ENCODE measurements at regions not wholly inside any gene's neighbourhood (a gene's known extent, or its start where the extent isn't known, plus 50 kb on each side); places are given as distances from the start of the nearest gene placed in this dataset.

DNA sequence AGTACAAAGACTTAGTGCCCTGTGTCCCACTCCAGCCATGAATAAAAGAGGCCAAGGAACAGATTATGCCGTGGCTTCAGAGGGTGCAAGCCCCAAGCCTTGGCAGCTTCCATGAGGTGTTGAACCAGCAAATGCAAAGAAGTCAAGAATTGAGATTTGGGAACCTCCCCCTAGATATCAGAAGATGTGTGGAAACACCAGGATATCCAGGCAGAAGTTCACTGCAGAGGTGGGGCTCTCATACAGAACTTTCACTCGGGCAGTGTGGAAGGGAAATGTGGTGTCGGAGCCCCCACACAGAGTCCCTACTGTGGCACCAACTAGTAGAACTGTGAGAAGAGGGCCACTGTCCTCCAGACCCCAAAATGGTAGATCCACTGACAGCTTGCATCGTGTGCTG, 2421.4 kb downstream of the PCDH9 start:
- Histone ChIP-seq H3K4me3 (no peak overlapping the region), H3K27ac (no peak overlapping the region), H3K4me1 (replicated peaks) (no peaks in the 10 kb centered on the region), H3K9me3 (no peaks in the 10 kb centered on the region), H3K27me3 (replicated peaks; ENCODE audit: insufficient read depth) (no peaks in the 10 kb centered on the region), H3K36me3 (no peaks in the 10 kb centered on the region)
- no peak for DNase-seq (ENCODE audit: low spot score)
- TF ChIP-seq POLR2AphosphoS5 (IDR thresholded peaks at IDR 0.05) = no peak
- intact Hi-C loops (cut with DNase I) = no loop called here
- 91% methylated on average over 4 of the region's 4 CpGs for WGBS

- H3K36me3 ChIP-seq = no peaks in the 10 kb centered on the region
- no peak overlapping the region for H3K27ac ChIP-seq
- TF ChIP-seq POLR2A (IDR thresholded peaks at IDR 0.05) = no peak
- TF ChIP-seq CTCF (IDR thresholded peaks at IDR 0.05) = no peak
- TF ChIP-seq POLR2AphosphoS5 (IDR thresholded peaks at IDR 0.05) = no peak
- intact Hi-C loops (cut with DNase I) = no loop called here
- no peaks in the 10 kb centered on the region for H3K27me3 ChIP-seq (replicated peaks; ENCODE audit: insufficient read depth)
- no peak for DNase-seq (ENCODE audit: low spot score)
- WGBS = 80% methylated on average over 4 of the region's 4 CpGs
- no peak overlapping the region for H3K4me3 ChIP-seq
- no peaks in the 10 kb centered on the region for H3K9me3 ChIP-seq
- H3K4me1 ChIP-seq (replicated peaks) = no peaks in the 10 kb centered on the region
These were observed 2428.4 kb downstream of the PCDH9 start for GRCh38 chr13:64801768-64802167.

DNA sequence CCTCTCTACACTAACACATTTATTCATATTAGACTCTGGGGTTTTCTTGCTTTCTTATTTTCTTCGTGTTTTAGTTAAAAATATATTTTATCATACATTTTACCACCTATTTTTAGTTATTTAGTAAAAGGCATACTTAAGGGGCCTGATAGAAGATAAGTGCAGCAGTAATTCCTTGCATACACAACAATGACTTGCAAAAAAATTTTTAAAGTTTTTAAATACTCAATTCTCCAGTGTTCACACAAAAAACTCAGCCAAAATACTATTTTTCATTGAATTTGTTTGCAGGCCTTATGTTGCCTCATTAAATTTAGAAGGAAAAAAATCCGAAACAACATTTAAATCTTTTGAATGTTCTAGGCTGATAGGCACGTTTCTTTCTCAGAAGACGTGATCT, 2431.7 kb downstream of the PCDH9 start:
- TF ChIP-seq POLR2A (IDR thresholded peaks at IDR 0.05) = no peak
- TF ChIP-seq POLR2AphosphoS5 (IDR thresholded peaks at IDR 0.05) = no peak
- TF ChIP-seq CTCF (IDR thresholded peaks at IDR 0.05) = no peak
- H3K36me3 ChIP-seq = no peaks in the 10 kb centered on the region
- no peaks in the 10 kb centered on the region for H3K9me3 ChIP-seq
- 75% methylated on average over 4 of the region's 4 CpGs for WGBS
- intact Hi-C loops (cut with DNase I) = no loop called here
- no peak overlapping the region for H3K4me3 ChIP-seq
- no peaks in the 10 kb centered on the region for H3K27me3 ChIP-seq (replicated peaks; ENCODE audit: insufficient read depth)
- no peak for DNase-seq (ENCODE audit: low spot score)
- H3K4me1 ChIP-seq (replicated peaks) = no peaks in the 10 kb centered on the region
- no peak overlapping the region for H3K27ac ChIP-seq

DNA sequence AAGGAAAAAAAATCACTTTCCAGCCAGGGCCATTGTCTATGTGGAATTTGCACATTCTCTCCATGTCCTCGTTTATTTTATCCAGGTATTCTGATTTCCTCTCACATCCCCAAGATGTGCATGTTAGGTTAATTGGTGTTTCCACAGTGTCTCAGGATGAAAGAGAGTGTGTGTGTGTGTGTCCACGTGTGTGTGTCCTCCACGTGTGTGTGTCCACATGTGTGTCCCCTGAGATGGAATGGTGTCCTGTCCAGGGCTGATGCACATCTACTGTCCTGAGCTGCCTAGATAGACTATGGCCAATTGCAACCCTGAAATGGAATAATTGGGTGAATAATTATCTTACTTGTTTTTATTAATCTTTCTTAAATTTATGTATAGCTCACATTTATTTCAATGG, 2436.5 kb downstream of the PCDH9 start:
- WGBS = 83% methylated on average over 3 of the region's 3 CpGs
- no peak for DNase-seq (ENCODE audit: low spot score)
- Histone ChIP-seq H3K9me3 (no peaks in the 10 kb centered on the region), H3K27me3 (replicated peaks; ENCODE audit: insufficient read depth) (no peaks in the 10 kb centered on the region), H3K27ac (no peak overlapping the region), H3K4me1 (replicated peaks) (no peaks in the 10 kb centered on the region), H3K36me3 (no peaks in the 10 kb centered on the region), H3K4me3 (no peak overlapping the region)
- no peak for TF ChIP-seq POLR2AphosphoS5 (IDR thresholded peaks at IDR 0.05)
- TF ChIP-seq POLR2A (IDR thresholded peaks at IDR 0.05) = no peak
- intact Hi-C loops (cut with DNase I) = no loop called here

GRCh38 chr13:64793131-64793530, 2437.0 kb downstream of the PCDH9 start:
- WGBS = 88% methylated on average over 3 of the region's 3 CpGs
- TF ChIP-seq POLR2AphosphoS5 (IDR thresholded peaks at IDR 0.05) (no peak), POLR2A (IDR thresholded peaks at IDR 0.05) (no peak), CTCF (IDR thresholded peaks at IDR 0.05) (no peak)
- Histone ChIP-seq H3K9me3 (no peaks in the 10 kb centered on the region), H3K27me3 (replicated peaks; ENCODE audit: insufficient read depth) (no peaks in the 10 kb centered on the region), H3K4me3 (no peak overlapping the region), H3K27ac (no peak overlapping the region), H3K4me1 (replicated peaks) (no peaks in the 10 kb centered on the region), H3K36me3 (no peaks in the 10 kb centered on the region)
- DNase-seq (ENCODE audit: low spot score) = no peak
- intact Hi-C loops (cut with DNase I) = no loop called here

DNA sequence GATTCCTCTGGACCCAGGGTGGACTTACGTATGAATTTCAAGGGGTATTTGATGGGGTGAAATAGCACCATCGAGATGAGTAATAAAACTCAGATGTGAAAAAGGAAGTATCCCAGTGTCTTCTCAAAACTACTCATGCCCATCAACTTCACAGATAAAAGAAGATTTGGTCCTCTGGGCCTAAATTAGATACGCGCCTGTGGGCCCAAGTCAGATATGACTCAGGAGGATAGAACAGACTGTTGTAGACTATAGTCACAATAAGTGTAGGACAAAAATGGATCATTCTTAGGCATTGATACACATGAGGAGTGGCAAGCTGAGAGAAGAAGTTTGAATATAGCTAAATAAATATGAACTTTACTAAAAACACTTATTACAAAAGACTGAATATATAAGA, 2438.8 kb downstream of the PCDH9 start:
- H3K27ac ChIP-seq = no peak overlapping the region
- 94% methylated on average over 4 of the region's 4 CpGs for WGBS

More for the DNA sequence above, 2438.8 kb downstream of the PCDH9 start:
- Histone ChIP-seq H3K4me1 (replicated peaks) (no peaks in the 10 kb centered on the region), H3K4me3 (no peak overlapping the region), H3K9me3 (no peaks in the 10 kb centered on the region), H3K27me3 (replicated peaks; ENCODE audit: insufficient read depth) (no peaks in the 10 kb centered on the region), H3K36me3 (no peaks in the 10 kb centered on the region)
- intact Hi-C loops (cut with DNase I) = no loop called here
- no peak for DNase-seq (ENCODE audit: low spot score)
- TF ChIP-seq POLR2AphosphoS5 (IDR thresholded peaks at IDR 0.05) (no peak), POLR2A (IDR thresholded peaks at IDR 0.05) (no peak), CTCF (IDR thresholded peaks at IDR 0.05) (no peak)

All from prostate gland (tissue), 2 donors.